H9 (cell line): ENCODE measurements at regions not wholly inside any gene's neighbourhood (a gene's known extent, or its start where the extent isn't known, plus 50 kb on each side); places are given as distances from the start of the nearest gene placed in this dataset.

Experiments used
- DNase-seq: peaks from one replicate; pipeline ENCODE4 v3.0.0-alpha.2; 2017
- H2AFZ ChIP-seq: one replicate; pipeline ENCODE4 v1.6.1; 2013; ENCODE audit warnings: mild to moderate bottlenecking, low read length, control low read depth, moderate library complexity
- H2AK5ac ChIP-seq: 2 replicates; pipeline ENCODE4 v1.6.1; 2013; ENCODE audit warnings: low read length, control low read depth, mixed read lengths; ENCODE audit not compliant: insufficient read length
- H2BK120ac ChIP-seq: one replicate; pipeline ENCODE4 v1.6.1; 2013; ENCODE audit warnings: low read depth, mild to moderate bottlenecking, low read length, control low read depth, inconsistent platforms; ENCODE audit not compliant: poor library complexity, severe bottlenecking
- H2BK12ac ChIP-seq: 2 replicates; pipeline ENCODE4 v1.6.1; 2013; ENCODE audit warnings: low read length, control low read depth, mixed read lengths, low read depth; ENCODE audit not compliant: insufficient read length
- H2BK15ac ChIP-seq: 2 replicates; pipeline ENCODE4 v1.6.1; 2013; ENCODE audit warnings: low read depth, low read length, control low read depth
- H2BK20ac ChIP-seq: one replicate; pipeline ENCODE4 v1.6.1; 2013; ENCODE audit warnings: low read depth, mild to moderate bottlenecking, low read length, control low read depth, inconsistent platforms; ENCODE audit not compliant: poor library complexity, severe bottlenecking
- H2BK5ac ChIP-seq: 2 replicates; pipeline ENCODE4 v1.6.1; 2013; ENCODE audit warnings: low read length, control low read depth, mixed read lengths; ENCODE audit not compliant: insufficient read length
- H3K14ac ChIP-seq: 2 replicates; pipeline ENCODE4 v1.6.1; 2013; ENCODE audit warnings: low read length, control low read depth; ENCODE audit not compliant: insufficient read depth
- H3K18ac ChIP-seq: 2 replicates; pipeline ENCODE4 v1.6.1; 2013; ENCODE audit warnings: low read depth, mild to moderate bottlenecking, mixed read lengths, low read length, control low read depth; ENCODE audit not compliant: insufficient read length
- H3K23ac ChIP-seq: 2 replicates; pipeline ENCODE4 v1.6.1; 2013; ENCODE audit warnings: low read length, control low read depth, mixed read lengths, low read depth; ENCODE audit not compliant: insufficient read length
- H3K23me2 ChIP-seq: 2 replicates; pipeline ENCODE4 v1.6.1; 2013; ENCODE audit warnings: low read depth, mild to moderate bottlenecking, mixed read lengths, low read length, control low read depth; ENCODE audit not compliant: insufficient read length, poor library complexity, severe bottlenecking
- H3K27ac ChIP-seq: 2 replicates; pipeline ENCODE4 v1.5.1; 2013; ENCODE audit warnings: low read length, control low read depth, mixed read lengths, low read depth; ENCODE audit not compliant: insufficient read length
- H3K27me3 ChIP-seq: 2 replicates; pipeline ENCODE4 v1.6.1; 2013; ENCODE audit warnings: low read length, control low read depth, inconsistent platforms; ENCODE audit not compliant: insufficient read depth
- H3K4ac ChIP-seq: 2 replicates; pipeline ENCODE4 v1.6.1; 2013; ENCODE audit warnings: low read depth, mild to moderate bottlenecking, control low read depth, inconsistent platforms, low read length, moderate library complexity
- H3K4me1 ChIP-seq: 2 replicates; pipeline ENCODE4 v1.6.1; 2013; ENCODE audit warnings: low read length, control low read depth, inconsistent platforms; ENCODE audit not compliant: insufficient read depth
- H3K4me2 ChIP-seq: 2 replicates; pipeline ENCODE4 v1.6.1; 2013; ENCODE audit warnings: low read length, control low read depth, mixed read lengths; ENCODE audit not compliant: insufficient read length, insufficient read depth
- H3K56ac ChIP-seq: 2 replicates; pipeline ENCODE4 v1.6.1; 2013; ENCODE audit warnings: low read depth, mild to moderate bottlenecking, mixed read lengths, low read length, control low read depth; ENCODE audit not compliant: insufficient read length
- H3K79me1 ChIP-seq: 2 replicates; pipeline ENCODE4 v1.6.1; 2013; ENCODE audit warnings: low read depth, mild to moderate bottlenecking, moderate library complexity, low read length, control low read depth, inconsistent platforms; ENCODE audit not compliant: insufficient read depth, poor library complexity, severe bottlenecking
- H3K79me2 ChIP-seq: 2 replicates; pipeline ENCODE4 v1.6.1; 2013; ENCODE audit warnings: low read length, control low read depth, inconsistent platforms; ENCODE audit not compliant: insufficient read depth
- H3K9ac ChIP-seq: 2 replicates; pipeline ENCODE4 v1.6.1; 2013; ENCODE audit warnings: low read length, control low read depth, mixed read lengths; ENCODE audit not compliant: insufficient read length; ENCODE audit errors: extremely low read depth
- H3K9me3 ChIP-seq: one replicate; pipeline ENCODE4 v1.6.1; 2013; ENCODE audit warnings: low read depth, low read length, inconsistent platforms; ENCODE audit not compliant: control insufficient read depth
- H3T11ph ChIP-seq: one replicate; pipeline ENCODE4 v1.6.1; 2013; ENCODE audit warnings: mild to moderate bottlenecking, low read length, control low read depth, inconsistent platforms
- H4K20me1 ChIP-seq: one replicate; pipeline ENCODE4 v1.6.1; 2013; ENCODE audit not compliant: control insufficient read depth, insufficient read length, insufficient read depth
- H4K5ac ChIP-seq: 2 replicates; pipeline ENCODE4 v1.6.1; 2013; ENCODE audit warnings: low read depth, mild to moderate bottlenecking, mixed read lengths, low read length, control low read depth; ENCODE audit not compliant: insufficient read length
- H4K8ac ChIP-seq: replicated peaks from 2 replicates; pipeline ENCODE4 v1.6.1; 2013; ENCODE audit warnings: low read length, control low read depth, mixed read lengths, low read depth; ENCODE audit not compliant: insufficient read length
- H4K91ac ChIP-seq: 2 replicates; pipeline ENCODE4 v1.6.1; 2013; ENCODE audit warnings: low read depth, mild to moderate bottlenecking, moderate library complexity, mixed read lengths, low read length, control low read depth; ENCODE audit not compliant: insufficient read length
- H3K27ac Mint-ChIP-seq, 3 experiments: 2 replicates in 2 of 3; 3 replicates in 1 of 3; pipeline ENCODE4 v1.8.0; 2020 to 2021; ENCODE audit warnings: mixed read lengths in 3 of 3, mild to moderate bottlenecking in 1 of 3, moderate library complexity in 1 of 3
- H3K27me3 Mint-ChIP-seq: 2 replicates; pipeline ENCODE4 v1.8.0; 2021; ENCODE audit warnings: low read depth, mild to moderate bottlenecking, moderate library complexity, mixed read lengths
- H3K36me3 Mint-ChIP-seq, 3 experiments: 2 replicates in 2 of 3; 3 replicates in 1 of 3; pipeline ENCODE4 v1.8.0; 2020 to 2021; ENCODE audit warnings: low read depth in 3 of 3, mixed read lengths in 3 of 3; ENCODE audit not compliant: insufficient read depth in 1 of 3
- H3K4me1 Mint-ChIP-seq, 2 experiments: 2 replicates each; pipeline ENCODE4 v1.8.0; 2020; ENCODE audit warnings: mixed read lengths in 2 of 2
- H3K4me3 Mint-ChIP-seq, 2 experiments: 2 replicates in 1 of 2; 3 replicates in 1 of 2; pipeline ENCODE4 v1.8.0; 2020 to 2021; ENCODE audit warnings: mild to moderate bottlenecking in 2 of 2, mixed read lengths in 2 of 2, moderate library complexity in 1 of 2
- H3K9me3 Mint-ChIP-seq, 2 experiments: 2 replicates in 1 of 2; 3 replicates in 1 of 2; pipeline ENCODE4 v1.8.0; 2020; ENCODE audit warnings: mild to moderate bottlenecking in 2 of 2, mixed read lengths in 2 of 2, moderate library complexity in 1 of 2
- CTCF ChIP-seq: fragments of 200-600 bp; sonication (generic); conservative IDR thresholded peaks from 3 replicates; pipeline ENCODE4 v1.8.0; 2021; ENCODE audit warnings: antibody characterized with exemption, mild to moderate bottlenecking
- WGBS: extraction: QIAGEN DNeasy Blood & Tissue Kit; methylation state at CpG from one replicate; pipeline ENCODE4 v1.1.7; 2013; ENCODE audit warnings: missing lambda C conversion rate, low lambda C conversion rate, mixed read lengths; ENCODE audit not compliant: insufficient read length; ENCODE audit errors: extremely low coverage; 5-methylcytosine and 5-hydroxymethylcytosine counted together

GRCh38 chr10:105986486-105986885 lies 1178.0 kb downstream of the SORCS1 start:
- no peak overlapping the region for H3K4ac ChIP-seq
- H3K23me2 ChIP-seq: no peaks in the 10 kb centered on the region
- no peaks in the 10 kb centered on the region for H3K36me3 Mint-ChIP-seq
- no peak overlapping the region for H3K27ac ChIP-seq
- H2BK12ac ChIP-seq: no peak overlapping the region
- no peaks in the 10 kb centered on the region for H3K4me1 Mint-ChIP-seq
- no peak overlapping the region for H3K14ac ChIP-seq
- H3K18ac ChIP-seq: no peak overlapping the region
- H3K9me3 ChIP-seq: no peaks in the 10 kb centered on the region
- H4K8ac ChIP-seq: no peak overlapping the region
- no peak overlapping the region for H4K5ac ChIP-seq
- no CpG with 5 or more reads among the region's 2 CpGs for WGBS
- H2BK15ac ChIP-seq: no peak overlapping the region
- no peaks in the 10 kb centered on the region for H3K27me3 ChIP-seq
- no peak overlapping the region for H3K27ac Mint-ChIP-seq
- no peak overlapping the region for H2AK5ac ChIP-seq
- H2BK5ac ChIP-seq: no peak overlapping the region
- no peaks in the 10 kb centered on the region for H3K4me1 ChIP-seq
- H4K91ac ChIP-seq: no peak overlapping the region
- no peak overlapping the region for H2BK120ac ChIP-seq
- H2AFZ ChIP-seq: no peak overlapping the region
- no peaks in the 10 kb centered on the region for H3K79me2 ChIP-seq
- no peaks in the 10 kb centered on the region for H3K27me3 Mint-ChIP-seq
- H2BK20ac ChIP-seq: no peak overlapping the region
- H3T11ph ChIP-seq: no peak overlapping the region
- DNase-seq: no peak
- H4K20me1 ChIP-seq: no peaks in the 10 kb centered on the region
- H3K9ac ChIP-seq: no peak overlapping the region
- no peak overlapping the region for H3K4me3 Mint-ChIP-seq
- TF ChIP-seq CTCF: no peak
- H3K23ac ChIP-seq: no peak overlapping the region
- H3K9me3 Mint-ChIP-seq: no peaks in the 10 kb centered on the region
- H3K4me2 ChIP-seq: no peak overlapping the region
- no peaks in the 10 kb centered on the region for H3K79me1 ChIP-seq
- H3K56ac ChIP-seq: no peak overlapping the region
